ENCODE measurements at regions not wholly inside any gene's neighbourhood (a gene's known extent, or its start where the extent isn't known, plus 50 kb on each side); places are given as distances from the start of the nearest gene placed in this dataset.

DNA sequence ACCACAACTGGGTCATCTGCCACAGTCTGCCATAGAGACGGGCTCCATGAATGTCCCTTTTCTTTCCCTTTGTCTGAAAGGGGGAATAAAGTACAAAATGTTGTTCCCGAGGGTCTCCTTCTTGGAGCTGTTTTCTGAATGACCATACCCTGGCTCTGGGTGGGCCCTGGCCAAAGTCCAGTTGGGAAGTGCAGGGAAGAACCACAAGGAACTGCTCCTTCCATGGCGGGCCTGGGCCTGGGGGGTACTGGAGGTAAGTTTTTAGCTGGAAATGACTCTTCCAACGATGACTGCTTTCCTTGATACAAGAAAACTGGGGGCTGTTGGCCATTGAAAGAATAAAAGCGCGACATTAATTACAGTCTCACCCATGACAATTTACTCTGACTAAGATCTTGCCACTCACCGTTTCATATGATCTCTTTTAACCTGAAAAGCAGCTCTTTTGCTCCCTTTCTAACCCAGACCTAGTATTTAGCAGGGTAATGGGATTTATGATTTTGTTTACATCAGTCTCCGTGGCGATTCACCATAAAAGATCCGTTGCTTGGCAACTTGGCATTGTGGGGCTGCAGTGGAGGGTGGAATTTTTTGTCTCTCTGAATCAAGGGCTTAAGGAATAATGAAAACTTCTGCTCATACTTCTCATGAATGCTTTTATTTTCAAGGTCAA is 89.2 kb upstream of the PTCH1 start:
- no peak for ATAC-seq
- DNase-seq: no peak
- H3K36me3 Mint-ChIP-seq: no peaks in the 10 kb centered on the region
- peaks cover 3 to 16% of the 10 kb centered on the region in 2 donors for H3K27me3 Mint-ChIP-seq (ENCODE audit: low read depth in 2 of 2)
- H3K9me3 ChIP-seq (ENCODE audit: control insufficient read depth, insufficient read depth, low read length): no peaks in the 10 kb centered on the region
- no peak overlapping the region for H3K4me3 ChIP-seq (ENCODE audit: low read length)
- no peaks in the 10 kb centered on the region for H3K9me3 Mint-ChIP-seq
- no peak overlapping the region for H3K27ac ChIP-seq (ENCODE audit: low read length)
- H3K36me3 ChIP-seq (ENCODE audit: control insufficient read depth, insufficient read depth, low read length): no peaks in the 10 kb centered on the region
- no peak overlapping the region for H3K4me3 Mint-ChIP-seq
- no peaks in the 10 kb centered on the region for H3K4me1 ChIP-seq (ENCODE audit: control insufficient read depth, insufficient read depth, low read length)
- TF ChIP-seq, protein P1, sequence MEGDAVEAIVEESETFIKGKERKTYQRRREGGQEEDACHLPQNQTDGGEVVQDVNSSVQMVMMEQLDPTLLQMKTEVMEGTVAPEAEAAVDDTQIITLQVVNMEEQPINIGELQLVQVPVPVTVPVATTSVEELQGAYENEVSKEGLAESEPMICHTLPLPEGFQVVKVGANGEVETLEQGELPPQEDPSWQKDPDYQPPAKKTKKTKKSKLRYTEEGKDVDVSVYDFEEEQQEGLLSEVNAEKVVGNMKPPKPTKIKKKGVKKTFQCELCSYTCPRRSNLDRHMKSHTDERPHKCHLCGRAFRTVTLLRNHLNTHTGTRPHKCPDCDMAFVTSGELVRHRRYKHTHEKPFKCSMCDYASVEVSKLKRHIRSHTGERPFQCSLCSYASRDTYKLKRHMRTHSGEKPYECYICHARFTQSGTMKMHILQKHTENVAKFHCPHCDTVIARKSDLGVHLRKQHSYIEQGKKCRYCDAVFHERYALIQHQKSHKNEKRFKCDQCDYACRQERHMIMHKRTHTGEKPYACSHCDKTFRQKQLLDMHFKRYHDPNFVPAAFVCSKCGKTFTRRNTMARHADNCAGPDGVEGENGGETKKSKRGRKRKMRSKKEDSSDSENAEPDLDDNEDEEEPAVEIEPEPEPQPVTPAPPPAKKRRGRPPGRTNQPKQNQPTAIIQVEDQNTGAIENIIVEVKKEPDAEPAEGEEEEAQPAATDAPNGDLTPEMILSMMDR (IDR thresholded peaks at IDR 0.05): no peak
- H3K4me1 Mint-ChIP-seq: no peaks in the 10 kb centered on the region
- intact Hi-C loops (cut with micrococcal nuclease): no loop called here
- no peak overlapping the region for H3K27ac Mint-ChIP-seq
- 88% methylated on average over 9 of the region's 10 CpGs for WGBS (ENCODE audit: insufficient coverage)
- H3K27me3 ChIP-seq (ENCODE audit: control insufficient read depth, insufficient read depth, low read length): no peaks in the 10 kb centered on the region

DNA sequence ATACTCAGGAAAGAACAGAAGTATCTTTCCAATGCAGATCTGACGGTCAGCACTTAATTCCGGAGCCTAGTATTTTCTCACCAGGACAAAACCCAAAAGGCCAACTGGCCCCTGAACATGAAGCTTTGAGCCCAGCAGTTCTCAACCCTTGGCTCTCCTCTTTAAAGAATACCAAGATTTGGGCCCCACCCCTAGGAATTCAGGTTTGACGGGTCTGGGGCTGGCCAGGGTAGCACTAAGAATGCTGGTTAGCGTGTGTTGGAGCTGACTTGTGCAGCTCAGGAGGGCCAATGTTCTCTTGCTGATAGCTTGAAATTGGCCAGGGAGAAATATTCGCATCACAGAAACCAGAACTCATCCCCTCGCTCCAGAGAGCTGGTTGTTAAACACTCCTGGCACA is 88.3 kb upstream of the PTCH1 start:
- Histone ChIP-seq H3K27ac (ENCODE audit: low read length) (no peak overlapping the region), H3K4me3 (ENCODE audit: low read length) (no peak overlapping the region), H3K9me3 (ENCODE audit: control insufficient read depth, insufficient read depth, low read length) (no peaks in the 10 kb centered on the region), H3K36me3 (ENCODE audit: control insufficient read depth, insufficient read depth, low read length) (no peaks in the 10 kb centered on the region), H3K4me1 (ENCODE audit: control insufficient read depth, insufficient read depth, low read length) (no peaks in the 10 kb centered on the region), H3K27me3 (ENCODE audit: control insufficient read depth, insufficient read depth, low read length) (no peaks in the 10 kb centered on the region)
- DNase-seq (no peak), ATAC-seq (no peak)
- 96% methylated on average over 6 of the region's 6 CpGs for WGBS (ENCODE audit: insufficient coverage)
- H3K4me1 Mint-ChIP-seq: no peaks in the 10 kb centered on the region
- intact Hi-C loops (cut with micrococcal nuclease): no loop called here
- H3K9me3 Mint-ChIP-seq: no peaks in the 10 kb centered on the region
- no peaks in the 10 kb centered on the region for H3K36me3 Mint-ChIP-seq
- H3K27me3 Mint-ChIP-seq (ENCODE audit: low read depth in 2 of 2): peaks cover 7 to 15% of the 10 kb centered on the region in 2 donors
- H3K27ac Mint-ChIP-seq: no peak overlapping the region
- TF ChIP-seq, protein P1 (IDR thresholded peaks at IDR 0.05): no peak
- H3K4me3 Mint-ChIP-seq: no peak overlapping the region

DNA sequence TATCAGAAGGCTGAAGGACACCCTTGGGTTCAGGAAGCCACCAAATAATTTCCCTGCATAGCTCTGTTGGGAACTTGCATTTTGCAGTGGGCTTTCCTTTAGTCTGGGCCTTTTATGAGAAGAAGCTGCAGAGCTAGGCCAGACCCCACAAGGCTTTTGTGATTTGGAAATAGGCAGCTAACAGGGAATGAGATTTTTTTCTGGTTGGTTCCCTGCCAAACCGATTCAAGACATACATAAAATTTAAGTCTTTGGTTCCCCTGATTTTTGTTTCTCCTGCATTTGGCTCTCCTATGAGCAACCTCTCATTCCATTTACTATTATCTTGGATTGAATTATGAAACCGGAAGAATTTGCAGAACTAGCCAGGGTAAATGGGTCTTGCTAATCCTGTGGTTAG is 81.5 kb upstream of the PTCH1 start:
- DNase-seq (no peak), ATAC-seq (no peak)
- Histone ChIP-seq H3K9me3 (ENCODE audit: control insufficient read depth, insufficient read depth, low read length) (no peaks in the 10 kb centered on the region), H3K27me3 (ENCODE audit: control insufficient read depth, insufficient read depth, low read length) (no peaks in the 10 kb centered on the region), H3K4me1 (ENCODE audit: control insufficient read depth, insufficient read depth, low read length) (no peaks in the 10 kb centered on the region), H3K36me3 (ENCODE audit: control insufficient read depth, insufficient read depth, low read length) (no peaks in the 10 kb centered on the region), H3K27ac (ENCODE audit: low read length) (no peak overlapping the region), H3K4me3 (ENCODE audit: low read length) (no peak overlapping the region)
- Mint-ChIP-seq H3K9me3 (no peaks in the 10 kb centered on the region), H3K4me1 (no peaks in the 10 kb centered on the region), H3K36me3 (no peaks in the 10 kb centered on the region), H3K27me3 (ENCODE audit: low read depth in 2 of 2) (peaks cover 4 to 7% of the 10 kb centered on the region in 2 donors), H3K4me3 (no peak overlapping the region), H3K27ac (no peak overlapping the region)
- whole genome bisulfite sequencing (ENCODE audit: insufficient coverage): 63% methylated on average over 2 of the region's 2 CpGs
- intact Hi-C loops (cut with micrococcal nuclease): no loop called here
- TF ChIP-seq, protein P1 (IDR thresholded peaks at IDR 0.05): no peak

DNA sequence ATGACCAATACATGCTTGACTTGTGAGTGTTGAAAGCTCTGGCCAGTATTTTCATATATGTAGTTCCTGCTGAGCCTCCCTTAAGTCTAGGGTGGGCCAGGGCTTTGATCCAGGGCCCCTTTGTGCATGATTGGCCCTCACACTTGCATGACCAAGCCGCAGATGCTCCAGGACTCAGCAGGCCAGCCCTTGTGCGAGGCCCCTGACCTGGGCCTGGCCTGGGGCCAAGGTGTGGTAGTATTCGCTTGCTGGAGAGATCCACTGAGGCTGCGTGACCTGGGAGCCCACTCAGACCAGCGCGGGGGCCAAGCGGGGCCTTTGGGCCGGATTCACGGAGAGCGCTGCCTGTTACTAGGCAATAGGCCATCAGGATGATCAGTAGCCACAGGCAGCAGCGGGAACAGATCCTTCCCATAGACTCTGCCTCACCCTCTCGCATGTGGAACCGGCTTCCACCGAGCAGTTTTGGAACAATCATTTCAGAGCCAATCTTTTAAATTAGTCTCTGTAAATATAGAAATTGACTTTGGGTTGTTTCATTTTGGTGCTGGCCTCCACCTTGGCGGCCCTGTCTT is 79.0 kb upstream of the PTCH1 start:
- TF ChIP-seq, protein P1 (IDR thresholded peaks at IDR 0.05): no peak
- intact Hi-C loops (cut with micrococcal nuclease): no loop called here
- 96% methylated on average over 15 of the region's 15 CpGs for WGBS (ENCODE audit: insufficient coverage)
- Histone ChIP-seq H3K4me1 (ENCODE audit: control insufficient read depth, insufficient read depth, low read length) (no peaks in the 10 kb centered on the region), H3K27ac (ENCODE audit: low read length) (no peak overlapping the region), H3K9me3 (ENCODE audit: control insufficient read depth, insufficient read depth, low read length) (no peaks in the 10 kb centered on the region), H3K4me3 (ENCODE audit: low read length) (no peak overlapping the region), H3K36me3 (ENCODE audit: control insufficient read depth, insufficient read depth, low read length) (no peaks in the 10 kb centered on the region), H3K27me3 (ENCODE audit: control insufficient read depth, insufficient read depth, low read length) (no peaks in the 10 kb centered on the region)
- ATAC-seq (no peak), DNase-seq (no peak)
- Mint-ChIP-seq H3K36me3 (no peaks in the 10 kb centered on the region), H3K4me1 (no peaks in the 10 kb centered on the region), H3K27me3 (ENCODE audit: low read depth in 2 of 2) (peaks cover 4 to 12% of the 10 kb centered on the region in 2 donors), H3K4me3 (no peak overlapping the region), H3K27ac (no peak overlapping the region), H3K9me3 (no peaks in the 10 kb centered on the region)
